DOHH2 (cell line): ENCODE measurements at regions not wholly inside any gene's neighbourhood (a gene's known extent, or its start where the extent isn't known, plus 50 kb on each side); places are given as distances from the start of the nearest gene placed in this dataset.
"Not testable (repeated sequence)": the region's sequence is repeated elsewhere in the genome, so short reads cannot be mapped to it uniquely, and the experiment has no call there.

ENCODE experiments used
- H3F3A ChIP-seq: fragments of 200-600 bp; sonication (generic), shearing (Covaris generic); 2 replicates; pipeline ENCODE4 v1.6.0; 2016; ENCODE audit warnings: antibody characterized with exemption, mild to moderate bottlenecking; ENCODE audit not compliant: control insufficient read depth, insufficient read depth
- H3K27ac ChIP-seq: fragments of 200-600 bp; sonication (generic); 2 replicates; pipeline ENCODE4 v1.5.1; 2014; ENCODE audit warnings: low read depth, mild to moderate bottlenecking, low read length, moderate library complexity
- H3K27me3 ChIP-seq: fragments of 200-600 bp; sonication (generic); 2 replicates; pipeline ENCODE4 v1.6.1; 2014; ENCODE audit warnings: mild to moderate bottlenecking, low read length, mixed read lengths; ENCODE audit not compliant: control insufficient read depth
- H3K36me3 ChIP-seq: fragments of 200-600 bp; sonication (generic); 2 replicates; pipeline ENCODE4 v1.6.1; 2014; ENCODE audit warnings: mild to moderate bottlenecking, low read length, moderate library complexity, mixed read lengths; ENCODE audit not compliant: control insufficient read depth
- H3K4me1 ChIP-seq: fragments of 200-600 bp; sonication (generic); 2 replicates; pipeline ENCODE4 v1.6.1; 2014; ENCODE audit warnings: mild to moderate bottlenecking, low read length, mixed read lengths; ENCODE audit not compliant: control insufficient read depth
- H3K4me2 ChIP-seq: fragments of 200-600 bp; sonication (generic); 2 replicates; pipeline ENCODE4 v1.6.0; 2014; ENCODE audit warnings: mild to moderate bottlenecking, low read length, moderate library complexity
- H3K4me3 ChIP-seq: fragments of 200-600 bp; sonication (generic); 2 replicates; pipeline ENCODE4 v1.5.1; 2014; ENCODE audit warnings: mild to moderate bottlenecking, low read length, mixed read lengths
- H3K79me2 ChIP-seq: fragments of 200-600 bp; sonication (generic); 2 replicates; pipeline ENCODE4 v1.6.1; 2014; ENCODE audit warnings: mild to moderate bottlenecking, low read length, mixed read lengths; ENCODE audit not compliant: control insufficient read depth
- H3K9me2 ChIP-seq: fragments of 200-600 bp; sonication (generic); replicated peaks from 2 replicates; pipeline ENCODE4 v1.6.1; 2014; ENCODE audit warnings: mild to moderate bottlenecking, low read length, mixed read lengths; ENCODE audit not compliant: control insufficient read depth
- H3K9me3 ChIP-seq: fragments of 200-600 bp; sonication (generic); 2 replicates; pipeline ENCODE4 v1.6.1; 2014; ENCODE audit warnings: antibody characterized with exemption, low read length, mixed read lengths; ENCODE audit not compliant: control insufficient read depth, insufficient read depth
- H4K20me1 ChIP-seq: fragments of 200-600 bp; sonication (generic); 2 replicates; pipeline ENCODE4 v1.6.0; 2014; ENCODE audit warnings: low read depth, mild to moderate bottlenecking, antibody characterized with exemption, low read length, moderate library complexity; ENCODE audit not compliant: control insufficient read depth, insufficient read depth

GRCh38 chr21:6049930-6050329, 4471.5 kb upstream of the TPTE start:
- H3K4me3 ChIP-seq, H3K27me3 ChIP-seq, H3F3A ChIP-seq, H3K36me3 ChIP-seq, H3K79me2 ChIP-seq, H3K9me2 ChIP-seq, H3K27ac ChIP-seq, H3K9me3 ChIP-seq, H3K4me1 ChIP-seq, H3K4me2 ChIP-seq, H4K20me1 ChIP-seq: not testable (repeated sequence)

- H3K27me3 ChIP-seq, H3K4me1 ChIP-seq, H4K20me1 ChIP-seq: not testable (repeated sequence)
These were observed 4469.3 kb upstream of the TPTE start for GRCh38 chr21:6052109-6052508.

GRCh38 chr21:6053145-6053544, 4468.2 kb upstream of the TPTE start:
- not testable (repeated sequence) for H3K36me3 ChIP-seq, H3F3A ChIP-seq, H3K79me2 ChIP-seq, H3K9me3 ChIP-seq, H3K4me3 ChIP-seq, H4K20me1 ChIP-seq, H3K27me3 ChIP-seq, H3K9me2 ChIP-seq, H3K27ac ChIP-seq, H3K4me1 ChIP-seq, H3K4me2 ChIP-seq

More at GRCh38 chr21:6052109-6052508, 4469.3 kb upstream of the TPTE start:
- not testable (repeated sequence) for H3K9me3 ChIP-seq, H3K9me2 ChIP-seq, H3K27ac ChIP-seq, H3K36me3 ChIP-seq, H3K4me2 ChIP-seq, H3K4me3 ChIP-seq, H3F3A ChIP-seq, H3K79me2 ChIP-seq

- not testable (repeated sequence) for H3K4me1 ChIP-seq
These were observed 4462.4 kb upstream of the TPTE start for GRCh38 chr21:6058997-6059396.

GRCh38 chr21:6060054-6060681, 4461.2 kb upstream of the TPTE start:
- H3K36me3 ChIP-seq, H3K4me2 ChIP-seq: not testable (repeated sequence)

More at GRCh38 chr21:6058997-6059396, 4462.4 kb upstream of the TPTE start:
- not testable (repeated sequence) for H3K9me2 ChIP-seq, H4K20me1 ChIP-seq, H3K79me2 ChIP-seq, H3K9me3 ChIP-seq, H3K27me3 ChIP-seq, H3K4me2 ChIP-seq, H3K4me3 ChIP-seq, H3F3A ChIP-seq, H3K27ac ChIP-seq, H3K36me3 ChIP-seq

GRCh38 chr21:6066320-6066985, 4454.9 kb upstream of the TPTE start:
- H3K4me3 ChIP-seq, H3K36me3 ChIP-seq, H3K79me2 ChIP-seq, H3K9me2 ChIP-seq, H3K27me3 ChIP-seq, H3K27ac ChIP-seq, H3K4me1 ChIP-seq, H3K9me3 ChIP-seq, H3F3A ChIP-seq, H4K20me1 ChIP-seq, H3K4me2 ChIP-seq: not testable (repeated sequence)

More at GRCh38 chr21:6060054-6060681, 4461.2 kb upstream of the TPTE start:
- H3K27me3 ChIP-seq, H3F3A ChIP-seq, H3K4me1 ChIP-seq, H3K4me3 ChIP-seq, H3K9me3 ChIP-seq, H3K27ac ChIP-seq, H3K79me2 ChIP-seq, H4K20me1 ChIP-seq, H3K9me2 ChIP-seq: not testable (repeated sequence)

- not testable (repeated sequence) for H3F3A ChIP-seq, H3K36me3 ChIP-seq, H3K9me2 ChIP-seq, H3K4me1 ChIP-seq, H3K9me3 ChIP-seq, H3K4me2 ChIP-seq, H4K20me1 ChIP-seq, H3K4me3 ChIP-seq, H3K27ac ChIP-seq, H3K27me3 ChIP-seq, H3K79me2 ChIP-seq
These were observed 4453.1 kb upstream of the TPTE start for GRCh38 chr21:6068098-6068831.

GRCh38 chr21:6070213-6070612, 4451.2 kb upstream of the TPTE start:
- H3K4me1 ChIP-seq, H3K9me2 ChIP-seq, H3K4me2 ChIP-seq, H3K4me3 ChIP-seq, H3K36me3 ChIP-seq, H4K20me1 ChIP-seq, H3K79me2 ChIP-seq, H3K9me3 ChIP-seq, H3K27me3 ChIP-seq, H3F3A ChIP-seq, H3K27ac ChIP-seq: not testable (repeated sequence)
